Activated CD4-positive, alpha-beta T cell treated with anti-CD3 and anti-CD28 coated beads, Interleukin-2, Interleukin-4, amounts not matched to agents 100 ng/mL and 50 ng/mL, durations not matched to agents 16 hours and 8 hours (primary cell): ENCODE measurements at regions not wholly inside any gene's neighbourhood (a gene's known extent, or its start where the extent isn't known, plus 50 kb on each side); places are given as distances from the start of the nearest gene placed in this dataset.

ENCODE experiments used
- DNase-seq: peaks from one replicate; pipeline ENCODE4 v3.0.0-alpha.2; 2020; ENCODE audit warnings: low spot score

- no peak for DNase-seq
Measured at GRCh38 chr18:30334781-30335180, 707.8 kb downstream of the DSC3 start.

DNA sequence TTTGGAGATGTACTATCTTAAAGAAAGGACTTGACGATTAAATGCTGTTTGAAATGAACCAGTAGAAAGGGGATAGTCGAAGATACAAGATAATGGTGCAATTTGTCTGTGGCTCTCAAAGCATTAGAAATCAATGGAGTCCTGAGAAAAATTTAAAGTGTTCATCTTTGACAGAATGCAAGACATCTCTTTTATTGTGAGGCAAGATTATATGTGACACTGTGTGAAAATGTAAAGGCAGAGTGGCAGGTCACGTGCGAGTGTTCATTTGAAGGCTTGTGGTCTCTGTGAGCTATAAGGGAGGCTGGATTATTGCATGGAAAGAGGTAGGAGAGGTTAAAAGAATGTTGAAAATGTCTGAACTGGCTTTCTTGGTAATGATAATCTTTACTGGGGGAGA lies 709.2 kb downstream of the DSC3 start:
- DNase-seq = no peak

DNA sequence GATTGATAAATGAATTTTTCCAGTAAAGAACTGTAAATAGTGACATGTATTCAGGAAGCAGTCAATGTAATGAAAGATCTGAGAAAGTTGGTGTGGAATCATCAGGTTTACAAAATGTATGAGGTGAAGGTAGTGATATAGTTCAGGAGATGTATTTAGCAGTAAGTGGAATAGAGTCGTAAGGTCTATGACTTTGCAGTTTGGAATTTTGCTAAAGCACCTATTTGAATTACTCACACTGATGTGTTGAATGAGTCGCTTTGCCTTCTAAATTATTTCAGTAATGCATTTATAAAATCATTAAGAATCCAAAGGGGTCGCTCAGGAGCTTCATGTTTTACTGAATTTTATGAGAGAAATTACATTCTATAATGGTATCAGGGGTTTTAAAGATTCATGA lies 713.7 kb downstream of the DSC3 start:
- DNase-seq = no peak

- DNase-seq = no peak
Measured at GRCh38 chr18:30302181-30302580, 740.4 kb downstream of the DSC3 start.

DNA sequence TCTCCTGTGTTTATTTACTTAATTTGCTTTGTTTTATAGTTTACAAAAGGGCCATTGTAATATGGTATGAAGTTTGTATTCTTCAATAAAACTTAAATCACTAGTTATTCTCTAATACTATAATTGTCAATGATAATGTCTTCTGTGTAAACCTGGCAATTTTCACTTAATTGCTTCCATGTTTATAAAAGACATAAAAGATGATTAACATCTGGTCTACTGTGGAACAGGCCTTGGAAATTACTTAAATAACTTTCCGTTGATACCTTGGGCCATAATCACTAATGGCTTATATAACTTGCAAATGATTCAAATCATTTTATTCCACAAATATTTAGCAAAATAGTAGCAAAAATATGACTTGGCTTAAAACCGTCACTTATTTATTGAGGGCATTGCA lies 743.8 kb downstream of the DSC3 start:
- no peak for DNase-seq

- DNase-seq = no peak
Measured at GRCh38 chr18:30288662-30289414, 753.7 kb downstream of the DSC3 start.

GRCh38 chr18:30280861-30281470 lies 761.6 kb downstream of the DSC3 start:
- peak; percentile 14 for DNase-seq

DNA sequence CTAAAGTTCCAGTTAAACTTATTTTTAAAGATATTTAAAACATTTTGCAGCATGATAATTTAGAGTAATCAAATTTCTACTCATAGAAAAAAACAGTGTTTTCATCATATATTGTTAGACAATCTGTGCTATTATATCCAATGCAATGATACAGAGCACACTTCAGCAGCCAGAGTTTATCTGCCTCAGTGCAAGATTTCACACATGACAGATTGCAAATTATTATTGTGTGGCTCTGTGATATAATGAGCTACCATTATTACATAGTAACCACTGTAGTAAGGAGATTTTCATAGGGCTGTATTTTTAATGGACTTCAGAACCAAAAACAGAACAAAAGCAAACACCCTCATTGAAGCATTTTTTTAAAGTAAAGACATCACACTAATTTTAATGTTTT lies 762.4 kb downstream of the DSC3 start:
- DNase-seq = no peak

GRCh38 chr18:30277676-30278075 lies 764.9 kb downstream of the DSC3 start:
- DNase-seq = no peak

GRCh38 chr18:30271716-30272115 lies 770.8 kb downstream of the DSC3 start:
- no peak for DNase-seq

- DNase-seq = no peak
Measured at GRCh38 chr18:30265190-30265589, 777.4 kb downstream of the DSC3 start.

DNA sequence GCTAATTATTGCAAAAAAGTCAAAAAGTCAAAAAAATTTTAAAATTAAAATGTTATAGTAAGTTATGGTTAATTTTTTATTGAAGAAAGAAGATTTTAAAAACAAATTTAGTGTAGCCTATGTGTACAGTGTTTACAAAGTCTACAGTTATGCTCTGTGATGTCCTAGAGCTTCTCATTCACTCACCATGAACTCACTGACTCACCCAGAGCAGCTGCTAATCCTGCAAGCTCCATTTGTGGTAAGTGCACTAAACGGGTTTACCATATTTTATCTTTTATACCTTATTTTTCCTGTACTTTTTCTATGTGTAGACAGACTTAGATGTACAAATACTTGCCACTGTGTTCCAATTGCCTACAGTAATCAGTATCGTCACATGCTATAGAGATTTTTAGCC lies 788.2 kb downstream of the DSC3 start:
- no peak for DNase-seq

- DNase-seq = no peak
Measured at GRCh38 chr18:30248056-30248455, 794.5 kb downstream of the DSC3 start.

DNA sequence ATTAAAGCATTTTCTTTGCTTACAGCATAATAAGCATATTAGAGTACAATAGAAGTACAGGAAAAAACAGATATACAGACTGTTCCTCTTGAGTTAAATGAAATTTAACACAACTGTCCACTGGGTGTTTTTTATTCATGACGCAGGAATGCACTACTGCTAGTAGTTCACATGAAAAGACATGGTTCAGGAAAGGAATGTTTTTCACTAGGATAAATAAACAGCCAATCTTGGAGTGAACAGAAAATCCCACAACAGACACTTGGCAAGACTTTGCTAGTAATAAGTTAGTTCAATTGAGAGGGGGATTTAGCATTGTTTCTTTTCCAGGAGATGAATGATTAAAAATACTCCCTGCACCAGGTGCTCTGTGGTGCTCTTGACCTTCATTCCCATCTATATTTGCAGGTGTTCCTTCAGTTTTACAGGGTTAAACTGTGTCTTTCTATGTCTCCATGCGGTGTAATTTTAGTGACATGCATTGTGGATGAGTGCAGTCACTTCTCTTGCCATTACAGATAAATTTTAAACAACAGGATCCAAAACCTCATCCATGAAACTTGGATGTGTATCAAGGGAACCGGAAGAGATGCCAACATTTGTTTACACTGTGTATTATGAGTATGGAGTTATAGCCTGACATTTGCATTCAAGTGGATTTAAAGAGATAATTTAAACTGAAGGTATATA lies 796.6 kb downstream of the DSC3 start:
- DNase-seq = no peak

DNA sequence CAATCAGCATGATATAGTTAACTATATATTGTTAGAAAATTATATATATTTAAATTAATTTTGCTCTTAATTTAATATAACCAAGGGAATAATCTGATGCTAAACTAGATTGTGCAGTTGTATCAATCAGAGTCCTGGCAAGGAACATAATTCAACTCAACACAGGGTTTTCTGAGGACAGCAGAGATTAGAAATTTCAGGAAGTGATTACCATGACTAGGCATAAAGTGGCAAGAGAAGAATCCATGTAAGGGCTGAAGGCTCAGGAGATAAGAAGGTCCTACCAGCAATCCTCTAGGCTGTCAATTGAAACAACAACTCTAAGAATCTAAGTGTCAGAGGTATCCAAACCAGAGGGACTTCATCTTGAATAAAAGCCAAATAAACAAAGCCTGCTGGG lies 807.8 kb downstream of the DSC3 start:
- DNase-seq = no peak

- no peak for DNase-seq
Measured at GRCh38 chr18:30211112-30211511, 831.4 kb downstream of the DSC3 start.

DNA sequence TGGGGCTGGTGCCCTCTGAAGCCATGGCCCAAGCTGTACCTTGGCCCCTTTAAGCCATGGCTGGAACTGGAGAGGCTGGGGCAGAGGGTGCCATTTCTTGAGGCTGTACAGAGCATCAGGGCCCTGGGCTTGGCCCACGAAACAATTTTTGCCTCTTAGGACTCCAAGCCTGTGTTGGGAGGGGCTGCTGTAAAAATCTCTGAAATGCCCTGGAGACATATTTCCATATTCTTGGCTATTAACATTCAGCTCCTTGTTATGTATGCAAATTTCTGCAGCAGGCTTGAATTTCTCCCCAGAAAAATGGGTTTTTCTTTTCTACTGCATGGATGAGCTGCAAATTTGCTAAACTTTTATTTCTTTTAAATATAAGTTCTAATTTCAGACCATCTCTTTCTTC lies 834.0 kb downstream of the DSC3 start:
- DNase-seq = no peak

DNA sequence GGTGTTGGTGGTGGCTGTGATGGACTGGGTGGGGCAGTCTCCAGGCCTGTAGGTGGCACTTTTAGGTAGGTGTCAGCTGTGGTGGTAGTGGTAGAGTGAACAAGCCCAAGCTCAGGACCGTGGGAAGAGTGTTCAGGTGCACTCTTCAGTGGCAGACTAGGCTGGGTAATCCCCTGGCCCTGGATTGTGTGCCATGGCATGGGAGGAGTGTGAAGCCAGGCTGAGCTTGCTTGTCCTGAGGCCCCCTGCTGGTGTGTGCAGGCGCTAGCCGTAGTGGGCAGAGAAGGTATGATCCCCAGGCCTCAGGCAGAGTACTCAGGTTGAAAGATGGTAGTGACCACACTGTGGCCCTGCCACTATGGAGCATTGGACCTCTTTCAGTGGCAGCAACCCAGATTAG lies 850.3 kb downstream of the DSC3 start:
- DNase-seq = no peak

- DNase-seq = no peak
Measured at GRCh38 chr18:30186245-30186644, 856.3 kb downstream of the DSC3 start.

DNA sequence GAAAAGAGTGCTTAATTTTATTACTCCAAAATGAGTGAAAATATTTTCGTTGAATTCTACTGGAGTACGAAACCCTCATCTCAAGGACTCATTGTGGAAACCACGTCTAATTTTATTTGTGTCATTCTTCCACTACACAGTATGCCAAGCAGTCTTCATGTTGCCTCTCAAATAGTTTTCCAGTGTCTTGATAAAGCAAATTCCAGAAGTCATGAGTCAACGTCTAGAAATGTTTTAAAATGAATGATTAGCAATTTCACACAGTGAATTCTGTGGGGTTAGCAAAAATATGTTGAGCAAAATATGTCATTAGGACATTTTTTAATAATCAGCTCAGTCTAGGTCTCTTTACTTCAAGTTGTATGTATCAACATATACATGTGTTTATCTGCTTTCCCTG lies 865.5 kb downstream of the DSC3 start:
- DNase-seq = no peak

DNA sequence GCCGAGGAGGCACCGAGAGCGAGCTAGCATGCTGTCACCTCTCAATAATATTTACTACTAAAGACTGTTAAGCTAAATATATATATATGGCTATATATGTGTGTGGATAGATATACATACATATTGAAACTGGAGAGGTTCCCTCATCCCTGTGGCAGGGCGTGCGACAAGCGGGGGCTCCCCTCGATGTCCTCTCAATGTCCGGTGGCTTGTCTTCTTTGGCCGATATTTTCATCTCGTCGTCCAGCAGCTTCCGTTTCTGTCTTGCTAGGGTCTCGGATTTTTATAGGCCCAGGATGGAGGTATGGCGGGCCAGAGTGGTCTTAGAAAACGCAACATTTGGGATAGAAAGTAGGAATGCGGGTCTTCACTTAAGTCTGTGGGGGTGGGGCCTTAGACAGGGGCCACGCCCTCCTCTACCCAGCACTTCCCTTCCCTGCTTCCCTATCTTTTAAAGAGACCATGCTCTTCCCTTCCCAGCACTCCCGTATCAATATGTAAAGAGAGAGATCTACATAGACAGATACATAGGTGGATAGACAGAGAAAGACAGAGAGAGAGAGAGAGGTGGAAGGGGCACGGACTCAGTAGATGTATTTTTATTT lies 866.8 kb downstream of the DSC3 start:
- no peak for DNase-seq

- no peak for DNase-seq
Measured at GRCh38 chr18:30175061-30175574, 867.4 kb downstream of the DSC3 start.

DNA sequence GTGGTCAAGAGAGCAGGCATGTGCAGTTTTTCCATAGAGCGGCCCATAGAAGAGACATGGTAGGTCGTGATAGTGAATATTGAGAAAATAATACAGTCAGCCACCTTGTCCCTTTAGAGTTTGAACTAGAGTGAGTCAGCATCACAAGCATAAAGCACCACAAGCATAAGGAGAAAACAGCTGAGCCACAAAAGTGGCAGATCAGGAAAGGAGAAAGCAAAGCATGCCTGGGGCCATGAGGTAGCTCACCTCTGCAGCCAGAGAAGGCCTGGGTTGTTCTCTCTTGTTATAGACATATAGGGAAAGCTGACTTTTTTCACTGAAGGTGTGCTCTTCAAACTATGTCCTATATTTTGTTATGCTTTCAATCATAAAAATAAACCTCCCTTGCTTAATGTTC lies 879.0 kb downstream of the DSC3 start:
- DNase-seq = no peak
